ENCODE measurements at regions not wholly inside any gene's neighbourhood (a gene's known extent, or its start where the extent isn't known, plus 50 kb on each side); places are given as distances from the start of the nearest gene placed in this dataset.

DNA sequence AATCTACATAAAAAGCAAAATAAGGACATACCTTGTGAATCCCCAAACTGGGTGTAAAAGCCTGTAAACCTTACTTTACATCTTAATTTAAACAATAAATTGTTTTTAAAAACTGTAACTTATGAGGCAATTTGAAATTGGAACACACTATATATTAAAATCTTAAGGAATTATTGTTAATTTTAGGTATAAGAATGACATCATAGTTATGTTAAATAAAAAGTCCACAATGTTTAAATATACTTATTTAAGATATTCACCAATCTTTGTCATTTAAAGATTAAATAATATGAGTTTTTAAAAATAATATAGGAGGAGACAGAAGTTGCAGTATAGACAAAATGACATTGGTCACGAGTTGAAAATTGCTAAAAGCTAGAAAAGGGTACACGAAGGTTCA is 621.9 kb upstream of the POU3F2 start:
- DNase-seq: no peak

DNA sequence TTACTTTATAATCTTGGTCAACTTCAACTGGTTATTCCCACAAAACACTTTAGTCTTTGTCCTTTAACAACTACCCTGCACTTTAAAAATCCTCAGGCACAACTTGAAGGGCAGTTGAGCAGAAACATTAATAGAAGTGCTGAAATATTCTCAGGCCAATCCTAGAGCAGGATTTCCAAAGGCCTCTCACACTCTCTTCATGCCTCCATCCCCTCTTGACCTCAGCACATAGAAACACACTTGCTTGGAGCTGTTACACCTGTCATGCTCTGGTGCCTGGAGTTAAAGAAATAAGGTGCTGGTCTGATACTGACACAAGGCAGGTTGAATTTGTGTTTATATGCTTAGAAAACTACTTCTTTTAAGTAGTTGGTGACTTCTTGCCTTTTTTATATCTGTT is 618.8 kb upstream of the POU3F2 start:
- DNase-seq: no peak

DNA sequence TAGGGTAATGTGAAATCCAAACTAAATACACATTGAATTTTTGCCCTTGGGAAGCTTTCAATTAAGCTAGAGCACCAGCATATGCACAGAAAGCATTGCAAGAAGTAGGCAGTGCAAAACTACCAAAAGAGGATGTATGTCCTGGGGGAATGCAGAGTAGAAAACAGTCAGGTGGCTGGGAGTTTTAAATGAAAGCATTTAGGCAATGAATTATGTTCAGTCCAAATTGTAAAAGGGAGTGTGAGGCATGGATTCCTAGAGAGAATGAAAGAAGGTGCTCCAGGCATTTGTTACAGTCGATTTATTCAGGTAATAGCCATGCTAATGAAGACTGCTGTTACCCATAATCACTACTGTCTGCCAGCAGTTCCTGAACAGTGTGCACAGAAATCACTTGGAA is 604.1 kb upstream of the POU3F2 start:
- no peak for DNase-seq

DNA sequence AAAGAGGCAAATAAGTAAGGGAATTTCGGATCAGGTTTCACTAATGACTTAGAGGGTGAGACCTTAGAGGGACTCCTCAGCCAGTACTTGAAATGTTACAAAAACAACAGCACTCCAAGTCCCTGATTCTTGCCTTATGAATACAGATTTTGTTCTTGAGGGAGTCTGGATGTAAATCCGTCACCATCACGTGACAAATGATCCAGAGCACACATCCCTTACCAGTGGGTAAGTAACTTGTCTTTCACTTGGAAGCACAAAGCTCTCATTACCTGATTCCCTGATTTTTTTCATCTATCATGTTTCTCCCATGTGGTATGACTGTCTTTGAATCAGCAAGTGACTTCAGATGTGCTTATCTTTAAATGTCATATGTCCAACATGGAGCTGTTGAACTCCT is 595.3 kb upstream of the POU3F2 start:
- no peak for DNase-seq

DNA sequence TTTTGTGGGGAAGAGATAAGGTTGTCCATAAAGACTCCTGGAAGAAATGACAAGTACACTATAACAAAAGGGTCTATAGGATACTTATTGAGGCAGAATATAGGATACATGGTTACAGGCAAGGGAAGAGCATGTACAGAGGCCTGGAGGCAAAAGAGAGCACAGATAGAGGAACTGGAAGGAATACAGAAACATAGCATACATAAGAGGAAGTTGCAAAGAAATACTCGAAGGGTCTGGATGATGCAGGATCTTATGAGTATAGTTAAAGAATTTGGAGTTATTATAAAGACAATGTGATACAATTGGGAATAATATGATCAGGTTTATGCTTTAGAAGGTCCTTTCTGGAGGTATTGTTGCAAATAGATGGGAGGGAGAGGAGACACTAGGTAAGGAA is 592.7 kb upstream of the POU3F2 start:
- no peak for DNase-seq

- no peak for DNase-seq
Observed at GRCh38 chr6:98254624-98255023, 579.8 kb upstream of the POU3F2 start.

GRCh38 chr6:98260382-98260781 is 574.0 kb upstream of the POU3F2 start:
- no peak for DNase-seq

- DNase-seq: peak; percentile 7
Observed at GRCh38 chr6:98272060-98272459, 562.3 kb upstream of the POU3F2 start.

DNA sequence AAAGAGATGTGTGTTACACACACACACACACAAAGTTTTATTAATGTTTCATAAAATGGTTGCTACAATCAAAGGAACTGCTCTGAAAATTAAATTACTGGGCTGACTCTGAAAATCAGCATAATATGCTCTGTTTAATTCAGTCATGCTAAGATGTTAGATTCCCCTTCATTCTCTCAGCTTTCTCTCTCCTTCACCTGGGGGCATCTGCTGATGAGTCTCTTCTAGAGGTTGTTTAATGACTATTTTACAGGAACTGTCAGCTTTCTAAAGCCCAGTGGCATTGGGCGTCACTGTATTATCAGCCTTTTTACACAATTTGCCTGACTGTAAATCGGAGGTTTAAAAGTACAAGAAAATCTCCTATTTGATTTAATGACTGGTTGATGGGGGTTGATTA is 559.7 kb upstream of the POU3F2 start:
- no peak for DNase-seq

GRCh38 chr6:98280492-98280891 is 553.9 kb upstream of the POU3F2 start:
- DNase-seq: no peak

- DNase-seq: no peak
Observed at GRCh38 chr6:98286620-98287019, 547.8 kb upstream of the POU3F2 start.

DNA sequence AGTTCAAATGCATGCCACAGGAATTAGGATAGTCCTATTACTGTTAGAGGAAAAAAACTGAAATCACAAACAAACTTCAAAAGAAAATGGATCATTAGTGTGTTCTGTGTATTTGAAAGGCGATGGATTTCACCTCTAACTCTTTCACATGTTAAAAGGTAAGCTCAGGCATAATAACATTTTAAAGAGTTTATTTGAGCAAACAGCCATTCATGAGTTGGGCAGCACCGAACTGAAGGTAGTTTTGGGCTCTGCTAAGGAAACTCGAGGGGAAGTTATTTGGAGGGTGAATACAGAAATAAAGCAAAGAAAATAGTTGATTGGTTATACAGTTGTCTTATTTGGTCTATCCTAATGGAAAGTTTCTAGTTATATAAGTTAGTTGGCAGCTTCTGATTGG is 546.5 kb upstream of the POU3F2 start:
- DNase-seq: no peak

DNA sequence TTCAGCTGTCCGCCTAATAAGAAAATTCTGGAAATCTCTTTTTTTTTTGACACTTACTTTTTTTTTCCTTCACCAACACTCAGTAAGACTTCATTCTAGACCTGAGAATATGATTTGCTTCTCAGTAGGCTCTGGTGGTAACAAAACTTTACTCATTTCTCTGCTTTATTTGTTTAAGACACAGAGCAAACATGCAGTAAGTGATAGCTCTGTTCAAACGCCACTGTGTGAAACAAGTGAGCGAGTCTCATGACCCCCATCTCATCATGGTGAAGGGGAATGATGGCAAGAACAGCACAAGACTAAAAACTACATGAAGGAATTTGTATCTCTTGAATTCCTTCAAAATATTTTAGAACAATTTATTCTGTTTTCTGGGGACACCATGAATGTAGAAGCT is 541.6 kb upstream of the POU3F2 start:
- no peak for DNase-seq

DNA sequence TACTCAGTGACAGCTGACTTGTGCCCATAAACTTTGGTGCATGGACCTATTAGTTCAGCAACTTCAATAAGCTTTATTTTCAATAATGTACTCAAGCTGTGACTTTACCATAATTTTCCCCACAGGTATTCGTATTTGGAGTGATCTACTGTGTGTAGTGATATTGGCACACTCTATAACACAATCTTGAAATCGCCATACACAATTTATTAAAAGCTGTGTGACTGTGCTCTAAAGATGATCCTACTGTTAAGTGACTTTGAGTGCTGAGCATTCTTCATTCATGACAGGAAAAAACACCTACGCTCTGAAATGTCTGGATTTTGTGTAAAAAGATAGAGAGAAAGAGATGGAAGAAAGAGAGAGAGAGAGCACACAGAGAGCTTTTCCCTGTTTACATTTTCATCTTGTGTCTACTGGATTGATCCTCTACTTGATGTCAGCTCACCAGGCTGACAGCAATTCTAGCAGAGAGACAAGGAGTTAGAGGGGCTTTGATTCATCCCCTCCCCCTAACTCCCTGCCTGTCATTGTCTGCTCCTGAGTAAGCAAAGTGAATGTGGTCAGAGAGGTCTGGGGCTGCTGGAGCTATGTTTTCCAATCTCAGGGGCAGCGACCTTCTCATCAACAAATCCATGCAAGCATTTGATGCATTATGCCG is 538.7 kb upstream of the POU3F2 start:
- DNase-seq: peak; percentile 11

GRCh38 chr6:98308564-98308963 is 525.8 kb upstream of the POU3F2 start:
- DNase-seq: no peak

- DNase-seq: no peak
Observed at GRCh38 chr6:98310443-98310842, 523.9 kb upstream of the POU3F2 start.

GRCh38 chr6:98323605-98324004 is 510.8 kb upstream of the POU3F2 start:
- no peak for DNase-seq

- no peak for DNase-seq
Observed at GRCh38 chr6:98324446-98324845, 509.9 kb upstream of the POU3F2 start.

DNA sequence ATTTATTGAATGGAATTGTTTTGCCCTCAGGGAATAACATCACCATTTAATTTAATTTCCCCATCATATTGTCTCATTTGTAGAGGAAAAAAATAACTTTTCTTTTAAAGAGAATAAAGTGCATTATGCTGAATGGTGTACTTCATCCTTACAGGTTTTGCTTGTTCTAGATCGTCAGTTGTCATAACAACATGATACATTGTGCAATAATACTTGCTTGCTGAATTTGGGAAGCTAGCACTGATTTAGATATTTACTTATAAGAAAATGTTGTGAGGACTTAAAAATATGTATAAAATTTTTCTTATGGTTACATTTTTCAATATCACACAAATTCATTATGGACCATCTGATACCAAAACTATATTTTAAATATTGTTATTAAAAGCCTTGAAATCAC is 509.0 kb upstream of the POU3F2 start:
- no peak for DNase-seq

DNA sequence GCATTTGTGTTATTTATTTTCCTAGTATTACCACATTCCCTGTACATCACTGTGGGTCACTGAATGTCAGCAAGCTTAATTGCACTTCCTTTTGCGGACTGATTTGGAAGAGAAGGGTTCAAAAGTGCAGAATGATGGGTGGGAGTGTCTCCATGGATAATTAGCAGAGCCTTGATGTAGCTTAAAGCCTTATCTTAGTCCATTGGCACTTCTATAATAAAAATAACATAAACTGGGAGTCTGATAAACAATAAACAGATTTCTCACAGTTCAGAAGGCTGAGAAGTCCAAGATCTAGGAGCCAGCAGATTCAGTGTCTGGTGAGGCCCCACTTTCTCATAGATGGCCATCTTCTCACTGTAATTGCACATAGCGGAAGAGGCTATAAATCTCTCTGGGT is 501.1 kb upstream of the POU3F2 start:
- no peak for DNase-seq

- DNase-seq: peak; percentile 51
Observed at GRCh38 chr6:98335594-98335993, 498.8 kb upstream of the POU3F2 start.

DNA sequence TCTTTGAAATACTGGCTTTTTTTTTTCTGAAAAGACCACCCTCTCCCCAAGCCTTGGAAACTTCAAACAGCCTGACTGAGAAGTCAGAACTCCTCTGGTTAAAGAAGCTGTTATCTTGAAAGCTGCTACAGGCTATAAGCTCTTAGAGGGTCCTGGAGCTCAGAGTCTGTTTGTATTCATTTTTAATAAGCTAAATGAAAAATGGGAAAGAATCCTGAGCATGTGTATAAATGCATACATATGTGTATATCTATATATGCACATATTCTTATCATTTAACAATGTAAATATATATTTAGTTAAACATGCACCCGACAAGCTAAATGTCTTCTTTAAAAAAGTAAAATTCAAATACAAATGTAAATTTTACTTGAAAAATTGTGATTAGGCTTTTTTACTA is 494.9 kb upstream of the POU3F2 start:
- DNase-seq: no peak

DNA sequence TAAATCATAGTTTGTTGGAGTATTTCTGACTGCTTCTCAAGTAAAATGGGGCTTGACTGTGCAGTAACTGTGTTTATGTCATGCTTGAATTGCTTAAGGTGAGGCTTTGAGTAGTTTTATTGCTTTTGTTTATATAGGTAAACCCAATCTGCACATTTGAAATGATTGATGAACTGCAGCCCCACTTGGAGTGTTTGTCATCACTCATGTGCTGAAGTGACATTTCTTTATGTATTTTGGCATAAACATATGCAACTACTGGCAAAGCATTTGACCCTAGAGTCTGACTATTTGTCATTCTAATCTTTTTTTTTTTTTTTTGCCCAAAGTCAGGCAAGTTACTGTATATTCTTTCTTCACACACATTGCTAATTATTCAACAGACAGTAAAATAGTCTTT is 491.4 kb upstream of the POU3F2 start:
- DNase-seq: no peak

GRCh38 chr6:98343797-98344196 is 490.6 kb upstream of the POU3F2 start:
- no peak for DNase-seq

DNA sequence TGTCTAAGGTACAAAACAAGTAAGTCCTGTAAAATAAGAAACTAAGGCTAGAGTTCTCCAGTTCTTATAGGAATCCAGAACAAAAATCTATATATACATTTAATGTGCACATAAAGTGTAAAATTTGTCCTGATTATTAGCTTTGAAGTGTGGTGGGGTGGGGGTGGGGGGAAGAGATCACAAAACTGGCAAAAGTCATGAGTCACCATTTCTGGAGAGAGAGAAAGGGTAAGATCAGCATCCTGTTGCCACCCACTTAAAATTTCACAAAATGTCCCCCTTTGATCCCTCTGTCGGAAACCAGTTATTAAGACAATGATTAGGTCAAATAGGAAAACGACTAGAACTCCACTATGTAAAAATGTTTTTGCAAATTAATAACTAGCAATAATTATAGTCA is 482.0 kb upstream of the POU3F2 start:
- DNase-seq: no peak

GRCh38 chr6:98358173-98358572 is 476.2 kb upstream of the POU3F2 start:
- no peak for DNase-seq
